Stimulated activated CD4-positive, alpha-beta T cell treated with anti-CD3 and anti-CD28 coated beads, TNF-alpha, amount 100 ng/mL, for 24 hours (primary cell): ENCODE measurements at regions not wholly inside any gene's neighbourhood (a gene's known extent, or its start where the extent isn't known, plus 50 kb on each side); places are given as distances from the start of the nearest gene placed in this dataset.
"Not testable (repeated sequence)": the region's sequence is repeated elsewhere in the genome, so short reads cannot be mapped to it uniquely, and the experiment has no call there.

Experiments
- DNase-seq, 3 experiments: peaks; one replicate each; pipeline ENCODE4 v3.0.0-alpha.2; 2020; ENCODE audit warnings: low read depth in 3 of 3

DNA sequence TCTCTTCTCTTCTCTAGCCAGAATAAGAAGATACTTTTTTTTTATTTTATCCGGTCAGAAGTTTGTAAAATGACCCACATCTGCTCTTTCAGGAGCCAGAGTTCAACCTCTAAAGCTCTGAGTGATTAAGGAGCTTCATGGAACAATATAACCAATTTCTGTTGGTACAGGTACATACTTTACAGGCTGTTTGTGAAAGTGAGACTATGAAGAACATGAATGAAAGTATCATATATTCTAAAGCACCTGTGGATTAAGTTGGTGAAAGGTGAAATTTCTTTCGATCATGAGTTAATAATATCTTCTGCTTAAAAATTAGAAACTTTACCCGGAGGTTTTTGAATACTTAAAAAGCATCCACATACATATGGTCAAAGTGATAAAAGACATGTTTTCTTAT is 65.2 kb downstream of the DMRT2 start:
- no peak for DNase-seq

DNA sequence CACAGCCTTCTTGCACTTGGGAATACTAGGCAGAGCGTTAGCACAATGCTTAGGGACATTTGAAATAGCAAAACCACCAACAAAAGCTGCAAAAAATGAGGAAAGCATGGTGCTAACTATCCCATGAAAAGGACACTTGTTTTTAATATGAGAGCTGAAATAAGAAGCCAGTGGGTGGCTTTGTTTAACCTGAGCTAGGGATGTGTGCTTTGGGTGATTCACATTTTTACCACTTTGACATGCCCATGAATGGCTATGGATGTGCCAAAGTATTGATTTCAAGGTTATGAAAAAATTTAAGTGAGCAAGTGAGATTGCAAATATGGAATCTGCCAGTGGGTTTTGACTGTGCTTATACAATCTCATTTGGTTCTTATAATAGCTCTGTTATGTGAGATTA is 67.3 kb downstream of the DMRT2 start:
- no peak for DNase-seq

DNA sequence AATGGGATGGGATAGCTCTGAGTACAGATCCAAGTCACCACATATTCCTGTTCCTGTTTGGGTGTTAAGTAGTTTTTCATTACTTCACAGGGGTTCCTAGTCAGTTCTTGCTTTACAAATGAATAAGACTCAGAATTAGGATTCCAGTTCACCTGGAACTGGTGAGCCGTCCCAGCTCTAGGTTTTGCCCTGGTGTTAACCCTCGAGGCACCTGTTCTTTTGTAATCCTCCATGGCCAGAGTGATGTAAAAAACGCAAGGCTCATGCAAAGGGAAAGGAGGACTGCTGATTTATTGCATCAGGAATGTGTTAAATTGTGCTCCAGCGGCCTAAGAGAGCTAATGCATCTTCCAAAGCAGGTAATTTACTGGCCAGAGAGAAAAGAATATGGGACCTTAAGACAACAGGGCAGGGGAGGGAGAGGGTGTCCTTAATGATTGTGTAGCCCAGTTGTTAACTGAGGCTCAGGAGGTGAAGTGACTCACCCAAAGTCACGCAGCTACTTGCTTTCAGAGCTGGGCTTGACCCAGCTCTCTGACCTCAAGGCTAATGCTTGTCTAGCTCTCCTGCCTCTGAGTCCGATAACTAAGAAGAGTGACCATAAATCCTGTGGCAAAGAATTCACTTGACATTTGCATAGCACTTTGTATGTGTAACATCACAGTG is 70.5 kb downstream of the DMRT2 start:
- no peak for DNase-seq

DNA sequence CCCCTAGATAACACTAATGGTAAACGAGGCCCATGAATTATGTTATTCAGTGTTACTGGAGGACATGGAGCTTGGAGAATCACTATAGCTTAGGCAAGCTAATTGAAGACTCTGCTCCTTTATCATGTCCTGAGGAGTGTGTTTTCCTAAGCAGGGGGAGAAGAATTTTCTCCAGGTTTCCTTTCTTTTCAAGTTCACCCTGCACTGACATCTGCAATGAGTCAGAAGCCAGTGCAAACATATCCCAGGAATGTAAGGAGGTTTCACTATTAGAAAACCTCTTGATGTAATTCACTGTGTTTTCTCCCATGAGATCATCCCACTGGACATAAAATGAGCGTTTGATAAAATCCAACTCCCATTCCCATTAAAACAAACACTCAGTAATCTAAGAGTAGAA is 75.6 kb downstream of the DMRT2 start:
- DNase-seq, result no peak

DNA sequence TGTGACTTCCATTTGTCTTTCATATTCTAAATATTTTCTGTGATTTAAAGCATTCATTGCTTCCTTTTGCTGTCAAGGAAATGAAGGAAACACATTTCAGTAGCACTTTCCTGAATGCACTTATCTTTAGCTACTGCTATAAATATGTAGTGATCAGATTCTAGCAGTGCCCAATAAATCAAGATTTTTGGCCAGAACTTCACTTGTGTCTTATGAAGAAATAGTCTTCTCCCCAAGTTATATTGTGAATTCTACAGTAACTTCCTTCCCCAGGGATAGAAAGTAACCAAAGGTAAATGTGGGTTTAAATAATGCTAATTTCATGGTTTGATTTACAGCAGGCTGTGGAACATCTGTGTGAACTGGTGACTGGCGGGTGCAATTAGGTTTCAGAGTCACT is 77.9 kb downstream of the DMRT2 start:
- no peak for DNase-seq

DNA sequence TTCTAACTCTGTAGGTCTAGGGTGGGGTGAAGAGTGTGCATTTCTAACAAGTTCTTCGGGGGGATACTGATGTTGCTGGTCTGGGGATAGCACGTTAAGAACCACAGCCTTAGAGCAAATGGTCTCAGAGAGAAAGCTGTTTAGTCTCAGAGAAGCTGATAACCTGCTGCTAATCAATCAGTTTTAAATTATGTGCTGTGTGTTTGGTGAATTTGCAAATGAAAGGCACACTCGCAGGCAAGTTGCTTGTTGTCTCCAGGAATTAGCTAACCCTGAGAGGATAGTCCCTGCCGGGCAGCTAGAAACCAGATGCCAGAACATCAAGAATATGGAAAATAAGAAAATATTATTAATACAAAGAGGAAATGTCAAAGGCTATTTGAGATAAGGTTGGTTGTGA is 79.2 kb downstream of the DMRT2 start:
- no peak for DNase-seq

DNA sequence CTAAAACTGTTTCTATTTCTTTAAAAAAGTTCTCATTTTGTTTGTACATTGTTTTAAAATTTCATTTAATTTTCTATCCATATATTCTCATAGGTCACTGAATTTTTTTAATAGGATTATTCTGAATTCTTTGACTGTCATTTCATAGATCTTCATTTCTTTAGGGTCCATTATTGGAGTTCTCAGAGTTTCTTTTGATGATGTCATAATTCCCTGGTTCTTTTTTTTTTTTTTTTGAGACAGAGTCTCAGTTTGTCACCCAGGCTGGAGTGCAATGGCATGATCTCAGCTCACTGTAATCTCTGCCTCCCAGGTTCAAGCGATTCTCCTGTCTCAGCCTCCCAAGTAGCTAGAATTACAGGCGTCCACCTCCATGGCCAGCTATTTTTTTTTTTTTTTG is 89.9 kb downstream of the DMRT2 start:
- DNase-seq, result no peak

DNA sequence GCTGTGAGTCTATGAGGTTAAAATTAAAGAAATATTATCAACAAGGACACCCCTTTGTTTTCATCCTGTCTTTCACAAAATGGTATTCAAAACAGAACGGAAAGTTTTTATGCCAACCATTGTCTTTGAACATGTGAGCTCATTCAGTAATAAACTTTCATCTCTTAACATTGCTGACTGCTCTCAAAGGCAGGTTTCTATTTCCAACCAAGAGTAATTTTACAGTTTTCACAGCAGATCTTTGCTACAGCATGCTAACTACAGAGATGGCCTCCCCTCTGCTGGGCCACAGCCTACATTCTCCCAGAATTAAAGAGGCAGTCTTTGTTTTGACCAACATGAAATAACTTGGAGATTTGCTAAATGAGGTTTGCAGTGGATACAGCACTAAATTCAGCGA is 101.5 kb downstream of the DMRT2 start:
- no peak for DNase-seq

DNA sequence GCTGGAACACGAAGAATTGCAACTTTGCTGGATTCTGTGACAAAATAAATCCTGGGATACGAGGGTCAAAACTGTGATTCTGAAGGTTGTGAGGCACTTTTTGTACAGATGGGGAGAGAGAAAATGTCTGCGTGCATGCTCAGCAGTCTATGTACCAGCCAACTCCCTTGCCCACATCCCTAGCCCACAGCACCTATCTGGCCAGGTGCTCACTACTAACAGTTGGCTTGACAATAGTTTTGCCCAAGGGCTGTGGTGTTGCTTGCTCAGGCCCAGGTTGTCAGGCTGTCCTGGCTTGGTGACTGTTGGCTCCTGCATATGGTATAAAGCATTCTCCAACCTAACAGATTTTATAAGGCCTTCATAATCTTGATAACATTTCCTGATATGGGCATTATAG is 102.0 kb downstream of the DMRT2 start:
- no peak for DNase-seq

DNA sequence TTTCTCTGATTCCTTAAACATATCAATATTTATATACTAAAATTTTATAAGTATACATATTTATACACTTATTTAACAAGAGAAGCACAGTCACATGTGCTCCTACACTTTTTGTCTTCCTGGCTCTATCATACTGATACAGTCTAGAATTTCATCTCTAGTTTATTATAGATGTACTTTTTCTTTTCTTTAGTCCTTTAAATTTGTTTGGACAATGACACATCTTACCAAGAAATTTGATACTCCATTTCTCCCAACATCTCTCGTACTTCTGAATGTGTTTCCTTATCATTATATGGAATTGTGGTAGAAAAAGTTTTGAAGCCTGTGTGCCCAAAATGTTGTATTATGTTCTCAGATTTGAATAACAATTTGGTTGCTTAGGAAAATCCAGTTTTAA is 104.6 kb downstream of the DMRT2 start:
- DNase-seq, result no peak

DNA sequence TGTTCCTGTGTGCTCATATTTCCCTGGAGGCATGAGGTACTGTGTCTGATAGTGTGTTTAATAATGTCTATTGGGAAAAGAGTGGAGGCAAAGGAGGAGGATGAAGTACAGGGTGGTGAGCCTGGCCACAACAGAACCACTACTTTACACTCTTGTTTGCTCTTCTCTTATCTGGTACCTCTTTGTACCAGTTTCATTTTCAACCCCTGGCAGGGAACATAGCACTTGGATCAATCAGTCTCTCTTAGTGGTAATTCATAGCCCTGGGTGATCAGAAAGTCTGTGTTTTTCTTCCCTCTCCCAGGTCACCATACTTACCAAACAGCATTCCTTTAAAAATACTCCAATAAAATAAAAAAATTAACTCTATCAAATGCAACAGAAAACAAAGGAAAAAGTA is 105.4 kb downstream of the DMRT2 start:
- no peak for DNase-seq

DNA sequence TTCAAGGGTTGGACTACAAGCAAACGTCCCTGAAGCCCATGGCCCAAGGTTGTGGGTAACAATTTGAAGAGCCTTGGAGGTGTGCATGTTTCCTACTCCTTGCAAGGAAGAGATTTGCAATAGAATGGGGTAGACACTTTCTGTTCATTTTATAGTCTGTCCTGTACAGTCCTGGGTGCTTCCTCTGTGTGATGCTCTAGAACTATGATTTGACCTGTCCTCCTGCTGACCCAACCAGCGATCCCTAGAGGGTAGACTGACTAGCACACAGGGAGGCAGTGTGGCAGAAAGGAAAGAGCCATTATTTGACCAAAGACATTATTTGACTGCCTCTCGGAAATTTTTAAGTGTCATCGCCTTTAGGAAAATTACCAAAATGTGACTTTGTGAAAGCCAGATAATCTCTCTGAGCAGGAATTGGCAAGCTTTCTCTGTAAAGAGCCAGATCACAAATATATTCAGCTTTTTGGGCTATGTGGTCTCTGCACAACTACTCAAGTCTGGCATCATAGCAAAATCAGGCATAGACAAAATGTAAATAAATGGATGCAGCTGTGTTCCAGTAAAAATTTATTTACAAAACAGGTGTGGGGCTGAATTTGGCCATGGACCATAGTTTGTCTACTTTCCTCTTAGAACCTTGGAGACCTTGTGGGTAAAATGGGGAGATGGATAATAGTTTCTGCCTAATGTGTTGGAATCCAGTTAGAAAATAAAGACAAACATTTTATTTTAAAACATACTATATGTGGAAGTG is 106.8 kb downstream of the DMRT2 start:
- DNase-seq, result no peak

DNA sequence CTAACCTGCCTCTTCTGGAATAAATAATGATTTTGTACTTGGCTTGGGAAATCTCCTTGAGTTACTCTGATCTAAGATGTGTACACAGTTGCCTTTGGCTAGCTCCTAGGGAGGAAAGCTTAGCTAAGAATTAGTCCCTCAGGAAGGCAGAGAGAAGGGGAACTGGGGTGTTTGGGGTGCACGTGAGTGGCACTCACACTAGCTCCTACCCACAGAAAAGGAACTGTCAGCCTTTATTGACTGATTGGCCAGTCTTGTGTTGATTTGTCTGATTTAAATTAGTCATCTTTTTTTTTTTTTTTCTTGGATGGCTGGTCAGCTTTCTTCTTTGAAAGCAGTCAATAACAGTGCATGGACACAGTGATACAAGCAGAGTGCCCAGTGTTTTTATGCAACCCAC is 107.7 kb downstream of the DMRT2 start:
- no peak for DNase-seq

DNA sequence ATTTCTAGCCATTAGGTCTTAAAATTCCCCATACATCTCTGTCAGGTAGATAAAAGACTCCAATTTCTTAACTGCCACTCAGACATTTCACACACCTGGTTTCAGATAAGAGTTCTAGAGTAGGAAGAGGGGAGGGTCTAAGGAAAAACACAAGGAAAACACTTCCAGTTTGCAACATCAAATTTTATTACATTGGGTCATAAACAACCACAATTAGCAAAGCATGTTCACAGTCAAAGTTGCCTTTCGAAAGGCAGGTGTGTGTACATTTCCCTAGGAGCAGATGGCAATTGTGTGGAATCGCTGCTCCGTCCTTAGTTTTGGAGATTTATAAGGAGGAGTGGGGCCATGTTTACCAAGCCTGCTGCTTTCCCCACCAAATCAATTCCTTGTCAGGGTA is 120.8 kb downstream of the DMRT2 start:
- DNase-seq, result no peak

DNA sequence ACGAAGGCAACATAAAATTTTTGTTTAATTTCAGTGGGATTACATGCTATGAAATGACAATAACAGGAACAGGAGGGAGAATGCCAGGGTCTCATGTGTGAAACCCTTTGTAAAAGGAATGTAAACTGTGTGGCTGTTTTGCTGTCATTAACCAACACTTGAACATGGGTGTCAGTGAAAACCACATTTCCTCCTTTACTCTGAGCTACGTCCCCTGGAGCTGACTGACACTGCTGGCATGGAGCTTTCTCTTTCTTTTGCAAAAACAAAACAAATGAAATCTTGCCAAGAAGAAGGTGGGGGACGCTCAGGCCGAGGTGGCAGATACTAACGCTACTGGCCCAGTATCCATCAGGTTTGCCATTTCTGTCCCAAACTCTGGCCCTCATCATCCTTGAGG is 121.4 kb downstream of the DMRT2 start:
- DNase-seq, result no peak

DNA sequence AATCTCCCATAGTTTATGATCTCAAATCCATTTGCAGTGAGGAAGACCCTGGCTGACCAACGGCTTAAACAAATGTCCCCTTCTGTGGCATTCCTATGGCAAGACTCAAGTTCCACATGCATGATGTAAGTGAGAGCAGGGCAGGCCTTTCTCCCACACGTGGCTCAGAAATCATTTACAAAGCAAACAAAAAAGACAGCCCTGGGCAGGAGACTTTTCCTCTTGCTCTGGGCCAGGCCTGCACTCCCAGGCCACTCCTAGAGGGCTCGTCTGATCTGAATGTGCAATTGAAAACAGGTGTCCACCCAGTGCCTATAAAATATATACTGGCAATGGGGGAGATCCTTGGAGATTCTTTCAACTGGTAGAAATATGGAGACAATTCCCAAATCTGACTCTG is 123.1 kb downstream of the DMRT2 start:
- DNase-seq, result no peak

DNA sequence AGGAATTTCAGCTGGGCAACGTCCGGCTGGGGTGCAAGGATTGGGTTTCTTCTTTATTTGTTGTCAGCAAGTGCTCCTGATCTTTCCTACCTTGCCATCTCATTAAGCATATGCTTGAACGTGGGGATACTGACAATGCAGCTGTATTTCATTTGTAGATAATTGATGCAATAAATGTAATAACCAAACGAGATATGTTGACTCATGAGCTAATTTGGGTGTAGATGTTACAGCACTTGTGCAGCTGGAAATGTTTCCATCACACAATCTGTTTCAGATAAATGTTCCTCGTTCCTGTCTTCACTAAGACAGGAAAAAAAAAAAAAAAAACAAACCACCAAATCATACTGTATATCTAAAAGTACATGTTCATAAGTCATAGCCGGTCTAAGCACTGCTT is 123.8 kb downstream of the DMRT2 start:
- DNase-seq, result no peak

DNA sequence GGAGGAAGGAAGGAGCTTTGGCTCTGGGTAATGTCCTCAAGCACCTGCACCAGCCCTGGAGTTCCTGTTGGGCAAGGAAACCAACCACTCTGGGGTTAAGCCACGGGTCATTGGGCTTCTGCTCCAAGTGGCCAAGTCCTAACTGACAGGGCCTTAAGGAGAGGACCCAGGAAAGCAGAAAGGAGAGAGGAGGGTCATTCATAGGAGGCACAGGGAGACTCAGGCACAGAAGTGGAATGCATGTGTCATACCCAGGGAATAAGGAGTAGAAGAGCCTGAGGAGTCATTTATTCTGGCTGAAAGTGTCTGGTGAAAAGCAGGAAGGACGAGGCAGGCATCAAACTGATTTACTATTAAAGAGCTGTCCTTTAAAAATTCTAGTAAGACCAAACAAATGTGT is 129.2 kb downstream of the DMRT2 start:
- DNase-seq, result no peak

DNA sequence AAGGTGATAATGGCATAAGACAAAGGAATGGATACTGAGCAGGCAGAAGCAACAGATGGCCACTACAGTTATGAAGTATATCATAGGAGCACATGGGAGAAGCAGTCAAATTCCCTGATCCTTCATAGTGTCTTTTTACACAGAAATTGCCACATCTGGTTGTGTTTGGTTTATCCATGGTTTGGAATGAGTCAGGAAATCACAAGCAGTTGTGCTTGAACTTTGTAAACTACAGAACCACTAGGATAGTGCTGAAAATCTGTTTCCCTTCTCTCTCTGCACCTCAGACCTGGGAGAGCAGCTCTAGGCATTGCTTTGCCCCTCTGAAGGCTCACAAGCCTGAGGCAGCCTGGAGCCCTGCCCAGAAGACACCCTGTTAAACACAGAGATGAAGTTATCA is 134.0 kb downstream of the DMRT2 start:
- no peak for DNase-seq

DNA sequence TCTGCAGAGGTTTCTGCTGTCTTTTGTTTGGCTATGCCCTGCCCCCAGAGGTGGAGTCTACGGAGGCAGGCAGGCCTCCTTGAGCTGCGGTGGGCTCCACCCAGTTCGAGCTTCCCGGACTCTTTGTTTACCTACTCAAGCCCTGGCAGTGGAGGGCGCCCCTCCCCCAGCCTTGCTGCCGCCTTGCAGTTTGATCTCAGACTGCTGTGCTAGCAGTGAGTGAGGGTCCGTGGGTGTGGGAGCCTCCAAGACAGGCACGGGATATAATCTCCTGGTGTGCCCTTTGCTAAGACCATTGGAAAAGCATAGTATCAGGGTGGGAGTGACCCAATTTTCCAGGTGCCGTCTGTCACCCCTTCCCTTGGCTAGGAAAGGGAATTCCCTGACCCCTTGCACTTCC is 137.0 kb downstream of the DMRT2 start:
- DNase-seq, result not testable (repeated sequence)

DNA sequence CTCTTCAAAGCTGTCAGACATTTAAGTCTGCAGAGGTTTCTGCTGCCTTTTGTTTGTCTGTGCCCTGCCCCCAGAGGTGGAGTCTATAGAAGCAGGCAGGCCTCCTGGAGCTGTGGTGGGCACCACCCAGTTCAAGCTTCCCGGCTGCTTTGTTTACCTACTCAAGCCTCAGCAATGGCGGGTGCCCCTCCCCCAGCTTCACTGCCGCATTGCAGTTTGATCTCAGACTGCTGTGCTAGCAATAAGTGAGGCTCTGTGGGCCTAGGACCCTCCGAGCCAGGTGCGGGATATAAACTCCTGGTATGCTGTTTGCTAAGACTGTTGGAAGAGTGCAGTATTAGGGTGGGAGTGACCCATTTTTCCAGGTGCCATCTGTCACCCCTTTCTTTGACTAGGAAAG is 145.5 kb downstream of the DMRT2 start:
- not testable (repeated sequence) for DNase-seq

DNA sequence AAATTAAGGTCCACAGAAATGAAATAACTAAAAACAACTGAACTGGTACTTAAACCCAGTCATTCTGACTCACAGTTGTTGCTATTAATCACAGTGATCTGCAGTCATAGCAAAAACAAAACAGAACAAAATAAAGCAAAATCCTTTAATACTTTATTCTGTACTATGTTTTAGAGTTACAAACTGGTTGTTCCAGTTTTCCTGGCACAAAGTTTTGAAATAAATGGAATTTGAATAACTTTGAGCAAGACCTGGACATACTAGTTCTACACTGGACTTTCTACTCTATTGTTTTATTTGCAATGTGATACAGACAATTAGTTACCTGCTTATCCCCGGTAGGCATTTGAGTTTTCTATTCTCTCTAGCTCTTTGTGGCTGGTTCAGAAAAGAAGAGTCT is 147.9 kb downstream of the DMRT2 start:
- no peak for DNase-seq

DNA sequence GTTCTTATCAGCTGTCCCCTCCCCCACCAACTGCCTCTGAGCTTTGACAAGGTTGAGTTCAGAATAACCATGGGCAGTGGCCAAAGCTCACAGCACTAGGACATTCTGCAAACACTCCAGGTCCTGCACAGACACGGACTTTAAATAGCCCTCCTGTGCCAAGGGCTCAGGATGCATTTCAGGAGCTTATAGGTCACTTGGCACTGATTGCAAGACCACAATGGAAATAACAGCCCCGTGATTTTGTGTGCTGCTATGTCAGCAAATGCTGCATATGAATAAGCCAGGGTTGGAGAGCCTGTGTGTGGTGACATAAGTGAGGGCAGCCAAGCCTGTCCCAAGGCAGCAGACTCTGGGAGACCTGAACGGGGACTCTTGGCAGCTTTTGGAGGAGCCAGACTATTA is 150.7 kb downstream of the DMRT2 start:
- DNase-seq, result no peak

DNA sequence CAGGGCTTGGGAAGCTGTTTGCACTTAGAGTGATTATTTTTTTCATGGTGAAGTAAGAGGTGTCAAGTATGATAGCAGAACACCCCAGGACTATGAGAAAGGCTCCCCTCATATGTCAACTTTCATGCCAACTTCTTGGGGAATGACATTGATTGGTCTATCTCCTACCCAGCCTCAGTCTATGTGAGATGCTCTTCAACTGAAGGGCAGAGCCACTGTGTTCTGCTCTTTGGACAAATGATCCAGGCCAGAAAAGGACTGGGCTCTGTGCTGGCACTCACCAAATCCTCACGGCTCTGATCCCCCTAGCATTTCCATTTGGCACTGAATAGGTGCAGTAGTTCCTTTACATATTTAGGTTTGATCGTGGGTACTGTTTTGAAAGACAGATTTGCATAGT is 151.1 kb downstream of the DMRT2 start:
- no peak for DNase-seq
